ENCODE measurements at regions not wholly inside any gene's neighbourhood (a gene's known extent, or its start where the extent isn't known, plus 50 kb on each side); places are given as distances from the start of the nearest gene placed in this dataset.
A peak's percentile ranks its signal among the peaks of the same experiment; 100 is the strongest.

DNA sequence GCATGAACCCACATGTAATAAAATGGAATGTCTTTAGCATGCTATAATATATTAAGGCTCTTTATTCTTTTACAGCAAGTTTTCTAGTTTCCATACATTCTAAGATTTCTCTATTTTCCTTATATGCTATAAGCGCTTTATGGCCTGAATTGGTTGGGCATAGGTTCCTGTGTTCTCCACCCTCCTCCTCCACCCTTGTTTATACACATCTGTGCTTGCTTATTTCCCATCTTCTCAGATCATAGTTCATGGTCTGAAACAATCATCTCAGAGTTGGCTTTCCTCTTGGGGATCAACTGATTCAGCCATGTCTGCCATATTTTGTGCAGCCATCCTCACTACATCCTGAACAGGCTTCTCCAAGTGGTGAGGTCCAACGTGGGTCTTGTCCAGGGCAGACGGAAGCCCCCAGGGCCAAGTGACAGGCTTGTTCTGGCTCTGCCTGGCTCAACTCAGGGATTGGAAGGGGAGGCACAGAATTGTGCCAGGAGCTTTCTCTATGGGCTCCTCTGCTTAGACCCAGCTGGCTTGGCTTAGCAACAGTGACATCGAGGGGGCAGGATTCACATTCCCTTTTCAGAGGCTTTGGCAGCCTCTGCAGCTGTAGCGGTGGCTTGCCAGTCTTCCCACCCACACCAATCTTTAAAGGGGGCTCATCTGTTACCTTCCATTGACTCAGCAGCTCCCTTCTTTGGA is 327.3 kb downstream of the PTEN start:
- H3K27me3 Mint-ChIP-seq (ENCODE audit: low read depth), result no peaks in the 10 kb centered on the region
- no peaks in the 10 kb centered on the region for H3K9me3 Mint-ChIP-seq
- CTCF ChIA-PET, result interaction anchor here (0.7 kb wide), 1 partner anchor 9 kb away, joined by 3 read pairs; no protein-coding TSS in a partner anchor
- H3K27ac Mint-ChIP-seq, result no peak overlapping the region
- H3K4me1 Mint-ChIP-seq (ENCODE audit: low read depth), result peaks cover 31% of the 10 kb centered on the region
- no peak overlapping the region for H3K4me3 Mint-ChIP-seq
- no peaks in the 10 kb centered on the region for H3K36me3 Mint-ChIP-seq (ENCODE audit: low read depth)
- intact Hi-C loops (cut with micrococcal nuclease), result loop anchor here (5.0 kb wide), 1 partner anchor 197 kb away; no protein-coding TSS in a partner anchor
- no peak for DNase-seq

GRCh38 chr10:88193018-88193417 is 329.6 kb downstream of the PTEN start:
- CTCF ChIA-PET, result no interaction called here
- DNase-seq, result no peak
- intact Hi-C loops (cut with micrococcal nuclease), result loop anchor here (5.0 kb wide), 1 partner anchor 194 kb away; no protein-coding TSS in a partner anchor
- no peaks in the 10 kb centered on the region for H3K9me3 Mint-ChIP-seq
- no peaks in the 10 kb centered on the region for H3K27me3 Mint-ChIP-seq (ENCODE audit: low read depth)
- H3K36me3 Mint-ChIP-seq (ENCODE audit: low read depth), result no peaks in the 10 kb centered on the region
- peaks cover 34% of the 10 kb centered on the region for H3K4me1 Mint-ChIP-seq (ENCODE audit: low read depth)
- H3K27ac Mint-ChIP-seq, result no peak overlapping the region
- H3K4me3 Mint-ChIP-seq, result no peak overlapping the region

DNA sequence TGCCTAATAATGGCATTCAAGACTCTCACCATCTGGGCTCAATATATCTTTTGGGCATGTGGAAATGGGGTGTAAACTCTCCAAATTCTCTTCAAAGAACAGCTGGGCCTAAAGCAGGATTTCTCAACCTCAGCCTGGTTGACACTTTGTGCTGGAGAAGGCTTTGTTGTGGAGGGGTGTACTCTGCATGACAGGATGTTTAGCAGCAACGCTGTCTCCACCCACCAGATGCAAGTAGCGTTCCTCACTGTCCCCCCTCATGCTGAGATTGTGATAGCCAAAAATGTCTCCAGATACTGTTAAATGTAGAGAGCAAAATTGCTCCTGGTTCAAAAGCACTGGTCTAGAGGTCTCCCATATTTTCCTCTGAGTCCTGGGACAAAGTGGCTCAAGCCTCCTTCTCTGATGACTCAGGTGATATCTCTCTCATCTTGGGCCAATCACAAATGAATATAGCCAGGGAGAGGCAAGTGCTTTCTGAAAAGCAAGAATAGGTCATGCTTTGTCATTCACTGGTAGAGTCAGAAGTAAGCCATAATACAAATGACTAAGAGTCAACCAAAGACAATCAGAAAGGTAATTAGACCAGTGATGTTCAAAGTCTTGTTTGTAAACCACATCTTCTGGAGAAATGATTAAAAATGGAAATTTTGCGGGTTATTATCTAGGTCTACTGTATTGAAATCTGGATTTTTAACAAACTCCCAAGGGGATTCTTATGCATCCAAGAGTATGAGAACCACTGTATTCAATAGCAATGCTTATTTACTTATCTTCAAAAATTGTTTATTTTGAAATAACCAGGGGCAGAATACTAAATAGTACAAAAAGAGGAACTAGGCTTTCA is 330.8 kb downstream of the PTEN start:
- H3K36me3 Mint-ChIP-seq (ENCODE audit: low read depth), result no peaks in the 10 kb centered on the region
- H3K9me3 Mint-ChIP-seq, result no peaks in the 10 kb centered on the region
- intact Hi-C loops (cut with micrococcal nuclease), result loop anchor here (2.0 to 5.0 kb wide), 2 partner anchors 77 to 193 kb away; no protein-coding TSS in a partner anchor
- peak; percentile 24 for DNase-seq
- CTCF ChIA-PET, result interaction anchor here (1.2 kb wide), 1 partner anchor 42 kb away, joined by 4 read pairs; no protein-coding TSS in a partner anchor
- H3K27ac Mint-ChIP-seq, result no peak overlapping the region
- H3K4me1 Mint-ChIP-seq (ENCODE audit: low read depth), result peaks cover 34% of the 10 kb centered on the region
- H3K27me3 Mint-ChIP-seq (ENCODE audit: low read depth), result no peaks in the 10 kb centered on the region
- H3K4me3 Mint-ChIP-seq, result no peak overlapping the region

DNA sequence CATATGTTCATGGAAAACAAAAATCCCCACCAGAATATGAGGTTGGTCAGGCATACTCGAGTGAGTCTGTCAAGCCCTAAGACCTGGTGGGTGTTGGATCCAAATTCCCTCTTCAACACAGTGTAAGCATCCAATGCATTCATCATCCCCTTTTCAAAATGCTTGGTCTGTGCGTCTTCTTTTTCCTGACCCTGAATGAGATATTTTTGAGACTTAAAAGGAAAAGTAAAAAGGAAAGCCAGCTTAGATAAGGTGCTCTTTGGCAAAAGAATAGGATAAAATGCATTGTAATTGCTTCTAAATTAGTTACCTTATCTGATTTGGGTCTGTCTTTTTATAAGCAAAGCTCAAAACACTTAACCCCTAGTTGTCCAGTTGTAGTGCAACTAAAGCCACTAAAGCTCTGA is 331.5 kb downstream of the PTEN start:
- CTCF ChIA-PET, result interaction anchor here (1.2 kb wide), 1 partner anchor 43 kb away, joined by 4 read pairs; no protein-coding TSS in a partner anchor
- Mint-ChIP-seq H3K4me3 (no peak overlapping the region), H3K4me1 (ENCODE audit: low read depth) (peaks cover 34% of the 10 kb centered on the region), H3K27ac (no peak overlapping the region), H3K36me3 (ENCODE audit: low read depth) (no peaks in the 10 kb centered on the region), H3K9me3 (no peaks in the 10 kb centered on the region), H3K27me3 (ENCODE audit: low read depth) (no peaks in the 10 kb centered on the region)
- intact Hi-C loops (cut with micrococcal nuclease), result loop anchor here (2.0 to 5.0 kb wide), 2 partner anchors 78 to 192 kb away; no protein-coding TSS in a partner anchor
- no peak for DNase-seq

- intact Hi-C loops (cut with micrococcal nuclease), result loop anchor here (2.0 kb wide), 1 partner anchor 79 kb away; no protein-coding TSS in a partner anchor
- H3K4me1 Mint-ChIP-seq (ENCODE audit: low read depth), result peaks cover 34% of the 10 kb centered on the region
- no peak for DNase-seq
- H3K36me3 Mint-ChIP-seq (ENCODE audit: low read depth), result no peaks in the 10 kb centered on the region
- H3K4me3 Mint-ChIP-seq, result no peak overlapping the region
- CTCF ChIA-PET, result no interaction called here
- H3K27ac Mint-ChIP-seq, result no peak overlapping the region
- no peaks in the 10 kb centered on the region for H3K9me3 Mint-ChIP-seq
- H3K27me3 Mint-ChIP-seq (ENCODE audit: low read depth), result no peaks in the 10 kb centered on the region
Measured at GRCh38 chr10:88195841-88196240, 332.4 kb downstream of the PTEN start.

DNA sequence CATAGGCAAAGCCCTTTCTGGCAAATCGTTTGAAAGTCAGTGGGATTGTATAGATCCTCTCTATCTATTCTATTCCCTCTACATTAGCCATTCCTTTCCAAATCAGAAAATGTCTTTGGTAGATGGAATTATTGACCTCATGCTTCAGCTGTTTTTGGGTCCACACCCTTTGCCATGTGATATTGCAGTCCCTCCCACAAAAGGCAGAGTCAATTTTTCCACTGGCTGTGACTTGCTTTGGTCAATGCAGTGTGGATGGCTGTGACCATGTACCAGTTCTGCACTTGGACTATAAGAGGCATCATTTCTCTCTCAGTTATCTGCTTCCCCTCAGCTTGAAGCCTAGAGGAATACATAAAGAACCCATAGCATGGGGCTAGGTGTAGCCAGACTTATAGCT is 332.9 kb downstream of the PTEN start:
- H3K27me3 Mint-ChIP-seq (ENCODE audit: low read depth), result no peaks in the 10 kb centered on the region
- no peak for DNase-seq
- H3K4me3 Mint-ChIP-seq, result no peak overlapping the region
- H3K36me3 Mint-ChIP-seq (ENCODE audit: low read depth), result no peaks in the 10 kb centered on the region
- H3K27ac Mint-ChIP-seq, result no peak overlapping the region
- no peaks in the 10 kb centered on the region for H3K9me3 Mint-ChIP-seq
- intact Hi-C loops (cut with micrococcal nuclease), result no loop called here
- CTCF ChIA-PET, result no interaction called here
- H3K4me1 Mint-ChIP-seq (ENCODE audit: low read depth), result peaks cover 34% of the 10 kb centered on the region

DNA sequence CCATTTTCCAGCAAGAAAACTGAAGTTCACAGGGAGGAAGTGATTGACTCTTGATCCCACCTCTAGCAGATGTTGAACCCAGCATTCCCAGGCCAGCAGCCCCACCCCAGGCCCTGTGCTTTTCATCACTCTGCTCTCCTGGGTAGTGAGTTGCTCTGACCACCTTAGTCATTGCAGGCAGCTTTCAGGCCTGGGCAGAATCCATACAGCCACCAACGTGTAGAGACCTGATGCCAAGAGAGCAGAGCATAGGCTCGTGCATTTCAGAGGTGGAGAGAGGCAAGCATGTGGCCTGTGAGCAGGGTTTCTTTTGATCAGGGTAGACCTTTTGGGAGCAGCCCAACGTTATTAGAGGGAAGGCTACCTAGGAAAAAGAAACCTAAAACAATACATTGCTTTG is 334.6 kb downstream of the PTEN start:
- no peak for DNase-seq
- CTCF ChIA-PET, result no interaction called here
- Mint-ChIP-seq H3K27me3 (ENCODE audit: low read depth) (no peaks in the 10 kb centered on the region), H3K4me3 (no peak overlapping the region), H3K36me3 (ENCODE audit: low read depth) (no peaks in the 10 kb centered on the region), H3K4me1 (ENCODE audit: low read depth) (peaks cover 28% of the 10 kb centered on the region), H3K27ac (no peak overlapping the region), H3K9me3 (no peaks in the 10 kb centered on the region)
- intact Hi-C loops (cut with micrococcal nuclease), result no loop called here

GRCh38 chr10:88200312-88201032 is 337.0 kb downstream of the PTEN start:
- intact Hi-C loops (cut with micrococcal nuclease), result no loop called here
- DNase-seq, result no peak
- H3K27me3 Mint-ChIP-seq (ENCODE audit: low read depth), result no peaks in the 10 kb centered on the region
- CTCF ChIA-PET, result interaction anchor here (0.6 to 0.8 kb wide), 2 partner anchors 9 to 19 kb away, joined by 3 to 4 read pairs; no protein-coding TSS in a partner anchor
- no peak overlapping the region for H3K4me3 Mint-ChIP-seq
- no peaks in the 10 kb centered on the region for H3K9me3 Mint-ChIP-seq
- no peak overlapping the region for H3K27ac Mint-ChIP-seq
- H3K36me3 Mint-ChIP-seq (ENCODE audit: low read depth), result no peaks in the 10 kb centered on the region
- H3K4me1 Mint-ChIP-seq (ENCODE audit: low read depth), result peaks cover 5% of the 10 kb centered on the region

GRCh38 chr10:88205842-88206446 is 342.5 kb downstream of the PTEN start:
- Mint-ChIP-seq H3K9me3 (no peaks in the 10 kb centered on the region), H3K36me3 (ENCODE audit: low read depth) (no peaks in the 10 kb centered on the region), H3K4me1 (ENCODE audit: low read depth) (no peaks in the 10 kb centered on the region), H3K4me3 (no peak overlapping the region), H3K27ac (no peak overlapping the region), H3K27me3 (ENCODE audit: low read depth) (no peaks in the 10 kb centered on the region)
- CTCF ChIA-PET, result no interaction called here
- intact Hi-C loops (cut with micrococcal nuclease), result no loop called here
- no peak for DNase-seq

DNA sequence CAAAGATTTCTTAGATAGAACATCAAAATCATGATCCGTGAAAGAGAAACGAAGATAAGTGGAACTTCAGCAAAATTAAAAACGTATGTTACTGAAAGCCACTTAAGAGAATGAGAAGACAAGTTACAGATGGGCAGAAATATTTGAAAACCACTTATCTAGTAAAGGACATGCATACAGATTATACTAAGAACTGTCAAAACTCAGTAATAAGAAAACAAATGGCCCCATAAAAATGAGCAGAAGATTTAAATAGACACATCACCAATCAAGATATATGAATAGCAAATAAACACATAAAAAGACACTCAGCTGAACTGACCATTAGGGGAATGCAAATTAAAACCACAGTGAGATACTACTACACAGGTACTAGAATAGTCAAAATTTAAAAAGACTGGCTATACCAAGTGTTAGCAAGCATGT is 343.7 kb downstream of the PTEN start:
- peaks cover 2% of the 10 kb centered on the region for H3K4me1 Mint-ChIP-seq (ENCODE audit: low read depth)
- H3K27ac Mint-ChIP-seq, result no peak overlapping the region
- no peak for DNase-seq
- CTCF ChIA-PET, result no interaction called here
- no peaks in the 10 kb centered on the region for H3K27me3 Mint-ChIP-seq (ENCODE audit: low read depth)
- no peaks in the 10 kb centered on the region for H3K36me3 Mint-ChIP-seq (ENCODE audit: low read depth)
- no peak overlapping the region for H3K4me3 Mint-ChIP-seq
- intact Hi-C loops (cut with micrococcal nuclease), result no loop called here
- no peaks in the 10 kb centered on the region for H3K9me3 Mint-ChIP-seq

GRCh38 chr10:88209231-88209630 is 345.8 kb downstream of the PTEN start:
- intact Hi-C loops (cut with micrococcal nuclease), result no loop called here
- Mint-ChIP-seq H3K36me3 (ENCODE audit: low read depth) (no peaks in the 10 kb centered on the region), H3K4me1 (ENCODE audit: low read depth) (peaks cover 4% of the 10 kb centered on the region), H3K4me3 (no peak overlapping the region), H3K27me3 (ENCODE audit: low read depth) (no peaks in the 10 kb centered on the region), H3K9me3 (no peaks in the 10 kb centered on the region), H3K27ac (no peak overlapping the region)
- CTCF ChIA-PET, result interaction anchor here (0.5 to 1.3 kb wide), 2 partner anchors 16 to 727 kb away, joined by 3 to 5 read pairs; no protein-coding TSS in a partner anchor
- DNase-seq, result no peak
